SU-DHL-6 (cell line): ENCODE measurements at regions not wholly inside any gene's neighbourhood (a gene's known extent, or its start where the extent isn't known, plus 50 kb on each side); places are given as distances from the start of the nearest gene placed in this dataset.

Experiments
- H2AFZ ChIP-seq: fragments of 200-600 bp; sonication (generic); 2 replicates; pipeline ENCODE4 v1.6.1; 2014; ENCODE audit warnings: low read depth, mild to moderate bottlenecking, moderate library complexity, mixed read lengths, antibody characterized with exemption, low read length; ENCODE audit not compliant: severe bottlenecking
- H3F3A ChIP-seq: fragments of 200-600 bp; shearing (Covaris generic); 2 replicates; pipeline ENCODE4 v1.6.0; 2016; ENCODE audit warnings: antibody characterized with exemption, mild to moderate bottlenecking; ENCODE audit not compliant: insufficient read depth
- H3K27ac ChIP-seq: fragments of 200-600 bp; sonication (generic); 2 replicates; pipeline ENCODE4 v1.5.1; 2016; ENCODE audit warnings: low read depth, mild to moderate bottlenecking, low read length, moderate library complexity, mixed read lengths
- H3K27me3 ChIP-seq: fragments of 200-600 bp; sonication (generic), shearing (Covaris generic); 2 replicates; pipeline ENCODE4 v1.6.0; 2014; ENCODE audit warnings: mild to moderate bottlenecking, low read length
- H3K36me3 ChIP-seq: fragments of 200-600 bp; sonication (generic); 2 replicates; pipeline ENCODE4 v1.6.1; 2014; ENCODE audit warnings: mild to moderate bottlenecking, low read length, mixed read lengths
- H3K4me2 ChIP-seq: fragments of 300-600, 200-600 bp; shearing (Covaris generic), sonication (generic); 2 replicates; pipeline ENCODE4 v1.6.0; 2014; ENCODE audit warnings: low read length, low read depth, mild to moderate bottlenecking; ENCODE audit not compliant: poor library complexity, severe bottlenecking
- H3K4me3 ChIP-seq: fragments of 200-600 bp; sonication (generic); 2 replicates; pipeline ENCODE4 v1.5.1; 2014; ENCODE audit warnings: antibody characterized with exemption, low read length, mild to moderate bottlenecking, mixed read lengths; ENCODE audit not compliant: insufficient read depth, poor library complexity, severe bottlenecking
- H3K79me2 ChIP-seq: fragments of 200-600 bp; sonication (generic); 2 replicates; pipeline ENCODE4 v1.6.1; 2014; ENCODE audit warnings: mild to moderate bottlenecking, low read length, moderate library complexity; ENCODE audit not compliant: insufficient read depth
- H3K9ac ChIP-seq: fragments of 200-600 bp; sonication (generic); 2 replicates; pipeline ENCODE4 v1.7.0; 2014; ENCODE audit warnings: mild to moderate bottlenecking, low read length
- H3K9me2 ChIP-seq: fragments of 200-600 bp; sonication (generic); replicated peaks from 2 replicates; pipeline ENCODE4 v1.6.1; 2014; ENCODE audit warnings: low read length; ENCODE audit not compliant: insufficient read depth
- H3K9me3 ChIP-seq: fragments of 200-600 bp; sonication (generic); 2 replicates; pipeline ENCODE4 v1.6.1; 2014; ENCODE audit warnings: low read length, mixed read lengths; ENCODE audit not compliant: insufficient read depth
- H4K20me1 ChIP-seq: fragments of 200-600 bp; sonication (generic); 2 replicates; pipeline ENCODE4 v1.6.1; 2014; ENCODE audit warnings: low read depth, mild to moderate bottlenecking, antibody characterized with exemption, low read length, moderate library complexity, mixed read lengths
- EZH2phosphoT487 ChIP-seq: fragments of 200-600 bp; sonication (generic), shearing (Covaris generic); conservative IDR thresholded peaks from 2 replicates; pipeline ENCODE4 v1.6.1; 2018; ENCODE audit warnings: mild to moderate bottlenecking, antibody characterized with exemption, low read length, moderate library complexity, mixed read lengths
- TF ChIP-seq, protein P1 (sequence below): fragments of 200-600 bp; sonication (generic); IDR thresholded peaks from one replicate; pipeline ENCODE4 v1.5.1; 2017; ENCODE audit warnings: antibody characterized with exemption, mild to moderate bottlenecking, low read length, moderate library complexity; ENCODE audit not compliant: insufficient read depth, poor library complexity, severe bottlenecking

GRCh38 chr6:87946669-87947068, 101.0 kb upstream of the SPACA1 start:
- Histone ChIP-seq H3K9ac (no peak overlapping the region), H3K4me3 (no peak overlapping the region), H3K9me2 (no peaks in the 10 kb centered on the region), H3K36me3 (no peaks in the 10 kb centered on the region), H3F3A (no peaks in the 10 kb centered on the region), H3K27me3 (no peaks in the 10 kb centered on the region), H2AFZ (no peak overlapping the region), H3K4me2 (no peak overlapping the region), H3K27ac (no peak overlapping the region), H3K9me3 (no peaks in the 10 kb centered on the region), H4K20me1 (no peaks in the 10 kb centered on the region), H3K79me2 (no peaks in the 10 kb centered on the region)
- TF ChIP-seq, protein P1, sequence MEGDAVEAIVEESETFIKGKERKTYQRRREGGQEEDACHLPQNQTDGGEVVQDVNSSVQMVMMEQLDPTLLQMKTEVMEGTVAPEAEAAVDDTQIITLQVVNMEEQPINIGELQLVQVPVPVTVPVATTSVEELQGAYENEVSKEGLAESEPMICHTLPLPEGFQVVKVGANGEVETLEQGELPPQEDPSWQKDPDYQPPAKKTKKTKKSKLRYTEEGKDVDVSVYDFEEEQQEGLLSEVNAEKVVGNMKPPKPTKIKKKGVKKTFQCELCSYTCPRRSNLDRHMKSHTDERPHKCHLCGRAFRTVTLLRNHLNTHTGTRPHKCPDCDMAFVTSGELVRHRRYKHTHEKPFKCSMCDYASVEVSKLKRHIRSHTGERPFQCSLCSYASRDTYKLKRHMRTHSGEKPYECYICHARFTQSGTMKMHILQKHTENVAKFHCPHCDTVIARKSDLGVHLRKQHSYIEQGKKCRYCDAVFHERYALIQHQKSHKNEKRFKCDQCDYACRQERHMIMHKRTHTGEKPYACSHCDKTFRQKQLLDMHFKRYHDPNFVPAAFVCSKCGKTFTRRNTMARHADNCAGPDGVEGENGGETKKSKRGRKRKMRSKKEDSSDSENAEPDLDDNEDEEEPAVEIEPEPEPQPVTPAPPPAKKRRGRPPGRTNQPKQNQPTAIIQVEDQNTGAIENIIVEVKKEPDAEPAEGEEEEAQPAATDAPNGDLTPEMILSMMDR, result no peak
- TF ChIP-seq EZH2phosphoT487, result no peak

DNA sequence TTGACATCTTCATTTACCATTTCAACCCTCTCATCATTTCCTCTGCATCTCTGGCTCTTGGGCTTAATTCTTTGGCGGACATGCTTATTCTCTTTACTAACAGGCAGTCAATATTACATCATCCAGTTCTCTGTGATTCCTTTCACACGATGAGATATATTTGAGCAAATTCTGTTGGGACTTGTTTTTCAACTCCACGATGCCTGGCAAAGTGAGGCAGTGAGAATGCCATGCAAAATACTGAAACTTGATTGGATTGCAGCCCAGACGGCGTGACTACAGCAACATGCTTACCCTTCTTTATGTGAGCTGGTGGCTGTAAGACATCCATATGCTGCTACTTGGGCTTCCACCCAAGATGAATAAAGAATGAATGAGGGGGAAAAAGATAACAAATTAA, 101.7 kb upstream of the SPACA1 start:
- Histone ChIP-seq H3K27me3 (no peaks in the 10 kb centered on the region), H3K36me3 (no peaks in the 10 kb centered on the region), H3K4me2 (no peak overlapping the region), H4K20me1 (no peaks in the 10 kb centered on the region), H3K9me2 (no peaks in the 10 kb centered on the region), H3K4me3 (no peak overlapping the region), H3K9me3 (no peaks in the 10 kb centered on the region), H3K79me2 (no peaks in the 10 kb centered on the region), H3F3A (no peaks in the 10 kb centered on the region), H3K9ac (no peak overlapping the region), H3K27ac (no peak overlapping the region), H2AFZ (no peak overlapping the region)
- TF ChIP-seq, protein P1, result no peak
- no peak for TF ChIP-seq EZH2phosphoT487

DNA sequence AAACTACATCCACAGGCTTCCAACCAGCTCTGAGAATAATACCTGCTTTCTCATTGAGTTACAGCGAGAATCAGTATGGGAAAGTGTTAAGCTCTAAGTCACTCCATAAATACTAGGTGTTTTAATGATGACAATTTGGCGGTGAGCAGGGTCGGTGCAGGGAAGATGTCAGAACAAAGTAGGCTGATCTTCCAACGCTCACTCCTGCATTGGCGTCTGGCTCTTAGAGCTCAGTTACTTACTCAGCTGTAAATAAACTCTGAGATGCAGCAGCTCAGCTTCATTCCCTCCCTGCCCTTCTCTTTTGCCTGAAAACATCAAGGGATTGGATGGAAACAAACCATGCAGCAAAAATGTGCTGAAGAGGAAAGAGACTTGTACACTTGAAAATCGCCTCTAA, 102.5 kb upstream of the SPACA1 start:
- Histone ChIP-seq H3K4me3 (no peak overlapping the region), H3K4me2 (no peak overlapping the region), H3K27me3 (no peaks in the 10 kb centered on the region), H2AFZ (no peak overlapping the region), H3K27ac (no peak overlapping the region), H3K9me3 (no peaks in the 10 kb centered on the region), H3K36me3 (no peaks in the 10 kb centered on the region), H3K9me2 (no peaks in the 10 kb centered on the region), H3F3A (no peaks in the 10 kb centered on the region), H3K9ac (no peak overlapping the region), H4K20me1 (no peaks in the 10 kb centered on the region), H3K79me2 (no peaks in the 10 kb centered on the region)
- TF ChIP-seq, protein P1, result no peak
- TF ChIP-seq EZH2phosphoT487, result no peak
